Activated naive CD8-positive, alpha-beta T cell treated with anti-CD3 and anti-CD28 coated beads, Interleukin-2, amount 50 U/mL, for 24 hours (primary cell): ENCODE measurements at regions not wholly inside any gene's neighbourhood (a gene's known extent, or its start where the extent isn't known, plus 50 kb on each side); places are given as distances from the start of the nearest gene placed in this dataset.
"Not testable (repeated sequence)": the region's sequence is repeated elsewhere in the genome, so short reads cannot be mapped to it uniquely, and the experiment has no call there.

ENCODE experiments used
- ATAC-seq: fragments of 150-1000 bp; cut with Tn5 transposase; one replicate; pipeline ENCODE4 v1.10.0; 2021
- DNase-seq: peaks from one replicate; pipeline ENCODE4 v3.0.0; 2021
- H3K27ac Mint-ChIP-seq: one replicate; pipeline ENCODE4 v1.8.0; 2021; ENCODE audit warnings: mild to moderate bottlenecking, mixed read lengths
- H3K27me3 Mint-ChIP-seq: one replicate; pipeline ENCODE4 v1.8.0; 2021; ENCODE audit warnings: mixed read lengths
- H3K36me3 Mint-ChIP-seq: one replicate; pipeline ENCODE4 v1.8.0; 2021; ENCODE audit warnings: low read depth, mixed read lengths
- H3K4me1 Mint-ChIP-seq: one replicate; pipeline ENCODE4 v1.8.0; 2021; ENCODE audit warnings: mixed read lengths
- H3K4me3 Mint-ChIP-seq: one replicate; pipeline ENCODE4 v1.8.0; 2021; ENCODE audit warnings: mild to moderate bottlenecking, moderate library complexity, mixed read lengths
- H3K9me3 Mint-ChIP-seq: one replicate; pipeline ENCODE4 v1.8.0; 2021; ENCODE audit warnings: mixed read lengths

GRCh38 chr10:28771580-28772090, 94.3 kb downstream of the BAMBI start:
- H3K36me3 Mint-ChIP-seq, DNase-seq, H3K4me1 Mint-ChIP-seq, H3K27ac Mint-ChIP-seq, ATAC-seq, H3K9me3 Mint-ChIP-seq, H3K4me3 Mint-ChIP-seq: not testable (repeated sequence)
- peaks cover 16% of the 10 kb centered on the region for H3K27me3 Mint-ChIP-seq

- peaks cover 9% of the 10 kb centered on the region for H3K27me3 Mint-ChIP-seq
- DNase-seq (no peak), ATAC-seq (no peak)
- peaks cover 4% of the 10 kb centered on the region for H3K9me3 Mint-ChIP-seq
- H3K4me3 Mint-ChIP-seq, result no peak overlapping the region
- no peaks in the 10 kb centered on the region for H3K36me3 Mint-ChIP-seq
- H3K27ac Mint-ChIP-seq, result no peak overlapping the region
- H3K4me1 Mint-ChIP-seq, result no peaks in the 10 kb centered on the region
Observed at GRCh38 chr10:28774051-28774995, 97.0 kb downstream of the BAMBI start.

- Mint-ChIP-seq H3K27me3 (peaks cover 4% of the 10 kb centered on the region), H3K27ac (no peak overlapping the region), H3K36me3 (no peaks in the 10 kb centered on the region), H3K4me3 (no peak overlapping the region), H3K4me1 (no peaks in the 10 kb centered on the region), H3K9me3 (peaks cover 4% of the 10 kb centered on the region)
- DNase-seq, result no peak
- ATAC-seq, result no peak
Observed at GRCh38 chr10:28775773-28776172, 98.5 kb downstream of the BAMBI start.

GRCh38 chr10:28776519-28776918, 99.2 kb downstream of the BAMBI start:
- no peaks in the 10 kb centered on the region for H3K36me3 Mint-ChIP-seq
- peaks cover 4% of the 10 kb centered on the region for H3K9me3 Mint-ChIP-seq
- H3K27me3 Mint-ChIP-seq, result peaks cover 2% of the 10 kb centered on the region
- H3K27ac Mint-ChIP-seq, result no peak overlapping the region
- ATAC-seq (no peak), DNase-seq (no peak)
- H3K4me1 Mint-ChIP-seq, result no peaks in the 10 kb centered on the region
- no peak overlapping the region for H3K4me3 Mint-ChIP-seq

GRCh38 chr10:28777911-28778310, 100.6 kb downstream of the BAMBI start:
- no peak for DNase-seq
- Mint-ChIP-seq H3K27me3 (peaks cover 2% of the 10 kb centered on the region), H3K4me3 (no peak overlapping the region), H3K4me1 (no peaks in the 10 kb centered on the region), H3K9me3 (peaks cover 4% of the 10 kb centered on the region), H3K27ac (no peak overlapping the region), H3K36me3 (no peaks in the 10 kb centered on the region)
- no peak for ATAC-seq

GRCh38 chr10:28778524-28778923, 101.2 kb downstream of the BAMBI start:
- peaks cover 2% of the 10 kb centered on the region for H3K27me3 Mint-ChIP-seq
- no peaks in the 10 kb centered on the region for H3K36me3 Mint-ChIP-seq
- H3K9me3 Mint-ChIP-seq, result peaks cover 4% of the 10 kb centered on the region
- DNase-seq, result no peak
- no peak overlapping the region for H3K27ac Mint-ChIP-seq
- no peak for ATAC-seq
- H3K4me1 Mint-ChIP-seq, result no peaks in the 10 kb centered on the region
- no peak overlapping the region for H3K4me3 Mint-ChIP-seq

- no peaks in the 10 kb centered on the region for H3K9me3 Mint-ChIP-seq
- no peak overlapping the region for H3K4me3 Mint-ChIP-seq
- H3K36me3 Mint-ChIP-seq, result no peaks in the 10 kb centered on the region
- no peaks in the 10 kb centered on the region for H3K27me3 Mint-ChIP-seq
- H3K27ac Mint-ChIP-seq, result no peak overlapping the region
- no peak for ATAC-seq
- H3K4me1 Mint-ChIP-seq, result no peaks in the 10 kb centered on the region
- DNase-seq, result no peak
Observed at GRCh38 chr10:28781296-28781695, 104.0 kb downstream of the BAMBI start.

- ATAC-seq, result no peak
- H3K4me3 Mint-ChIP-seq, result no peak overlapping the region
- no peak for DNase-seq
- H3K27ac Mint-ChIP-seq, result no peak overlapping the region
- H3K27me3 Mint-ChIP-seq, result no peaks in the 10 kb centered on the region
- no peaks in the 10 kb centered on the region for H3K9me3 Mint-ChIP-seq
- no peaks in the 10 kb centered on the region for H3K36me3 Mint-ChIP-seq
- peaks cover 2% of the 10 kb centered on the region for H3K4me1 Mint-ChIP-seq
Observed at GRCh38 chr10:28783087-28783486, 105.8 kb downstream of the BAMBI start.

- Mint-ChIP-seq H3K27ac (no peak overlapping the region), H3K4me3 (no peak overlapping the region)
- DNase-seq, result no peak
Observed at GRCh38 chr10:28785018-28785417, 107.7 kb downstream of the BAMBI start.

GRCh38 chr10:28788252-28788651, 110.9 kb downstream of the BAMBI start:
- peak; percentile 98 for ATAC-seq

More at GRCh38 chr10:28785018-28785417, 107.7 kb downstream of the BAMBI start:
- Mint-ChIP-seq H3K4me1 (peaks cover 11% of the 10 kb centered on the region), H3K9me3 (no peaks in the 10 kb centered on the region), H3K36me3 (no peaks in the 10 kb centered on the region), H3K27me3 (peaks cover 6% of the 10 kb centered on the region)
- ATAC-seq, result no peak

GRCh38 chr10:28788762-28789161, 111.4 kb downstream of the BAMBI start:
- no peak overlapping the region for H3K27ac Mint-ChIP-seq
- H3K36me3 Mint-ChIP-seq, result no peaks in the 10 kb centered on the region
- ATAC-seq (no peak), DNase-seq (no peak)
- H3K4me3 Mint-ChIP-seq, result no peak overlapping the region
- H3K4me1 Mint-ChIP-seq, result peaks cover 11% of the 10 kb centered on the region
- peaks cover 6% of the 10 kb centered on the region for H3K27me3 Mint-ChIP-seq
- H3K9me3 Mint-ChIP-seq, result no peaks in the 10 kb centered on the region

More at GRCh38 chr10:28788252-28788651, 110.9 kb downstream of the BAMBI start:
- H3K4me3 Mint-ChIP-seq, result no peak overlapping the region
- peaks cover 6% of the 10 kb centered on the region for H3K27me3 Mint-ChIP-seq
- H3K36me3 Mint-ChIP-seq, result no peaks in the 10 kb centered on the region
- H3K9me3 Mint-ChIP-seq, result no peaks in the 10 kb centered on the region
- DNase-seq, result no peak
- no peak overlapping the region for H3K27ac Mint-ChIP-seq
- peaks cover 11% of the 10 kb centered on the region for H3K4me1 Mint-ChIP-seq

- DNase-seq, result no peak
- Mint-ChIP-seq H3K9me3 (no peaks in the 10 kb centered on the region), H3K36me3 (no peaks in the 10 kb centered on the region), H3K4me3 (no peak overlapping the region), H3K27me3 (peaks cover 6% of the 10 kb centered on the region), H3K27ac (no peak overlapping the region), H3K4me1 (peaks cover 11% of the 10 kb centered on the region)
- ATAC-seq, result no peak
Observed at GRCh38 chr10:28790146-28790545, 112.8 kb downstream of the BAMBI start.

GRCh38 chr10:28793482-28793881, 116.2 kb downstream of the BAMBI start:
- H3K36me3 Mint-ChIP-seq, result no peaks in the 10 kb centered on the region
- H3K4me1 Mint-ChIP-seq, result peaks cover 5% of the 10 kb centered on the region
- H3K27me3 Mint-ChIP-seq, result peaks cover 5% of the 10 kb centered on the region
- no peak overlapping the region for H3K4me3 Mint-ChIP-seq
- H3K9me3 Mint-ChIP-seq, result no peaks in the 10 kb centered on the region
- DNase-seq, result no peak
- H3K27ac Mint-ChIP-seq, result no peak overlapping the region
- ATAC-seq, result no peak

GRCh38 chr10:28794986-28795385, 117.7 kb downstream of the BAMBI start:
- DNase-seq (no peak), ATAC-seq (no peak)
- peaks cover 1% of the 10 kb centered on the region for H3K27me3 Mint-ChIP-seq
- no peaks in the 10 kb centered on the region for H3K4me1 Mint-ChIP-seq
- H3K27ac Mint-ChIP-seq, result no peak overlapping the region
- H3K36me3 Mint-ChIP-seq, result no peaks in the 10 kb centered on the region
- no peak overlapping the region for H3K4me3 Mint-ChIP-seq
- no peaks in the 10 kb centered on the region for H3K9me3 Mint-ChIP-seq
